ENCODE measurements at regions not wholly inside any gene's neighbourhood (a gene's known extent, or its start where the extent isn't known, plus 50 kb on each side); places are given as distances from the start of the nearest gene placed in this dataset.

GRCh38 chr12:23423796-23424195, 525.7 kb downstream of the SOX5 start:
- no peak overlapping the region for H4K8ac ChIP-seq (ENCODE audit: low read depth, low read length)
- no peak overlapping the region for H4K91ac ChIP-seq (ENCODE audit: low read depth, low read length, poor library complexity)
- H3K36me3 ChIP-seq (replicated peaks in 1 of 2; ENCODE audit: control insufficient read depth in 2 of 2, insufficient read depth in 2 of 2, low read length in 2 of 2), result no peaks in the 10 kb centered on the region
- no peak overlapping the region for H3K4me2 ChIP-seq (ENCODE audit: insufficient read depth, low read length, poor library complexity, severe bottlenecking)
- no peaks in the 10 kb centered on the region for H3K9me3 ChIP-seq (replicated peaks in 1 of 2; ENCODE audit: control insufficient read depth in 2 of 2, insufficient read depth in 1 of 2, low read depth in 1 of 2, low read length in 2 of 2)
- H2BK12ac ChIP-seq (ENCODE audit: low read length), result no peak overlapping the region
- H3K27me3 ChIP-seq (ENCODE audit: control insufficient read depth in 3 of 3, insufficient read depth in 3 of 3, low read depth in 1 of 3, low read length in 3 of 3), result no peaks in the 10 kb centered on the region
- H3K23ac ChIP-seq (ENCODE audit: low read depth, low read length, poor library complexity), result no peak overlapping the region
- no peak overlapping the region for H2AK5ac ChIP-seq (ENCODE audit: low read depth, low read length)
- no peak overlapping the region for H3K4ac ChIP-seq (ENCODE audit: low read length)
- H3K27ac ChIP-seq (replicated peaks; ENCODE audit: low read length), result no peak overlapping the region
- WGBS, 2 donors (ENCODE audit: extremely low coverage in 2 of 2, insufficient read length in 2 of 2, insufficient replicate concordance in 1 of 2), result no CpG with 5 or more reads among the region's 2 CpGs
- no peak overlapping the region for H3K4me3 ChIP-seq (ENCODE audit: low read length in 2 of 2)
- no peak overlapping the region for H2BK120ac ChIP-seq (ENCODE audit: low read depth, low read length)
- no peak overlapping the region for H3K9ac ChIP-seq (ENCODE audit: low read depth, low read length, poor library complexity)
- H2BK15ac ChIP-seq (ENCODE audit: low read length), result no peak overlapping the region
- no peak for DNase-seq (ENCODE audit: low spot score)
- peaks cover 0 to 3% of the 10 kb centered on the region in 2 donors for H3K4me1 ChIP-seq (ENCODE audit: control insufficient read depth in 2 of 2, insufficient read depth in 1 of 2, low read depth in 1 of 2, low read length in 2 of 2)
- no peak overlapping the region for H2AFZ ChIP-seq (ENCODE audit: low read length)
- H2BK5ac ChIP-seq (ENCODE audit: low read length), result no peak overlapping the region
- H3K79me1 ChIP-seq (ENCODE audit: low read depth, low read length), result no peaks in the 10 kb centered on the region
- no peak overlapping the region for H3K14ac ChIP-seq (ENCODE audit: low read length)
- no peak overlapping the region for H3K18ac ChIP-seq (ENCODE audit: low read length)

- no peaks in the 10 kb centered on the region for H3K9me3 ChIP-seq (replicated peaks in 1 of 2; ENCODE audit: control insufficient read depth in 2 of 2, insufficient read depth in 1 of 2, low read depth in 1 of 2, low read length in 2 of 2)
- no peak overlapping the region for H3K14ac ChIP-seq (ENCODE audit: low read length)
- no peak overlapping the region for H2BK12ac ChIP-seq (ENCODE audit: low read length)
- no peak overlapping the region for H3K27ac ChIP-seq (replicated peaks; ENCODE audit: low read length)
- H2BK120ac ChIP-seq (ENCODE audit: low read depth, low read length), result no peak overlapping the region
- no peak overlapping the region for H3K4ac ChIP-seq (ENCODE audit: low read length)
- H3K4me1 ChIP-seq (ENCODE audit: control insufficient read depth in 2 of 2, insufficient read depth in 1 of 2, low read depth in 1 of 2, low read length in 2 of 2), result peaks cover 0 to 5% of the 10 kb centered on the region in 2 donors
- H3K4me2 ChIP-seq (ENCODE audit: insufficient read depth, low read length, poor library complexity, severe bottlenecking), result no peak overlapping the region
- no CpG with 5 or more reads among the region's 9 CpGs for WGBS, 2 donors (ENCODE audit: extremely low coverage in 2 of 2, insufficient read length in 2 of 2, insufficient replicate concordance in 1 of 2)
- H3K23ac ChIP-seq (ENCODE audit: low read depth, low read length, poor library complexity), result no peak overlapping the region
- no peaks in the 10 kb centered on the region for H3K36me3 ChIP-seq (replicated peaks in 1 of 2; ENCODE audit: control insufficient read depth in 2 of 2, insufficient read depth in 2 of 2, low read length in 2 of 2)
- no peaks in the 10 kb centered on the region for H3K79me1 ChIP-seq (ENCODE audit: low read depth, low read length)
- H3K18ac ChIP-seq (ENCODE audit: low read length), result no peak overlapping the region
- no peaks in the 10 kb centered on the region for H3K27me3 ChIP-seq (ENCODE audit: control insufficient read depth in 3 of 3, insufficient read depth in 3 of 3, low read depth in 1 of 3, low read length in 3 of 3)
- no peak for DNase-seq (ENCODE audit: low spot score)
- H2AK5ac ChIP-seq (ENCODE audit: low read depth, low read length), result no peak overlapping the region
- no peak overlapping the region for H3K4me3 ChIP-seq (ENCODE audit: low read length in 2 of 2)
- H2BK15ac ChIP-seq (ENCODE audit: low read length), result no peak overlapping the region
- H4K91ac ChIP-seq (ENCODE audit: low read depth, low read length, poor library complexity), result no peak overlapping the region
- H2AFZ ChIP-seq (ENCODE audit: low read length), result no peak overlapping the region
- H4K8ac ChIP-seq (ENCODE audit: low read depth, low read length), result no peak overlapping the region
- H2BK5ac ChIP-seq (ENCODE audit: low read length), result no peak overlapping the region
- no peak overlapping the region for H3K9ac ChIP-seq (ENCODE audit: low read depth, low read length, poor library complexity)
Measured at GRCh38 chr12:23424685-23425084, 524.8 kb downstream of the SOX5 start.

GRCh38 chr12:23426328-23426727, 523.1 kb downstream of the SOX5 start:
- Histone ChIP-seq H3K36me3 (replicated peaks in 1 of 2; ENCODE audit: control insufficient read depth in 2 of 2, insufficient read depth in 2 of 2, low read length in 2 of 2) (no peaks in the 10 kb centered on the region), H3K23ac (ENCODE audit: low read depth, low read length, poor library complexity) (no peak overlapping the region), H2AK5ac (ENCODE audit: low read depth, low read length) (no peak overlapping the region), H2BK120ac (ENCODE audit: low read depth, low read length) (no peak overlapping the region), H4K91ac (ENCODE audit: low read depth, low read length, poor library complexity) (no peak overlapping the region), H3K9me3 (replicated peaks in 1 of 2; ENCODE audit: control insufficient read depth in 2 of 2, insufficient read depth in 1 of 2, low read depth in 1 of 2, low read length in 2 of 2) (no peaks in the 10 kb centered on the region), H3K14ac (ENCODE audit: low read length) (no peak overlapping the region), H3K18ac (ENCODE audit: low read length) (no peak overlapping the region), H3K4me3 (ENCODE audit: low read length in 2 of 2) (no peak overlapping the region), H2BK15ac (ENCODE audit: low read length) (no peak overlapping the region), H3K27ac (replicated peaks; ENCODE audit: low read length) (no peak overlapping the region), H4K8ac (ENCODE audit: low read depth, low read length) (no peak overlapping the region), H3K79me1 (ENCODE audit: low read depth, low read length) (no peaks in the 10 kb centered on the region), H3K27me3 (ENCODE audit: control insufficient read depth in 3 of 3, insufficient read depth in 3 of 3, low read depth in 1 of 3, low read length in 3 of 3) (no peaks in the 10 kb centered on the region), H2BK5ac (ENCODE audit: low read length) (no peak overlapping the region), H2AFZ (ENCODE audit: low read length) (no peak overlapping the region), H3K4me2 (ENCODE audit: insufficient read depth, low read length, poor library complexity, severe bottlenecking) (no peak overlapping the region), H3K4ac (ENCODE audit: low read length) (no peak overlapping the region), H2BK12ac (ENCODE audit: low read length) (no peak overlapping the region), H3K9ac (ENCODE audit: low read depth, low read length, poor library complexity) (no peak overlapping the region), H3K4me1 (ENCODE audit: control insufficient read depth in 2 of 2, insufficient read depth in 1 of 2, low read depth in 1 of 2, low read length in 2 of 2) (peaks cover 0 to 5% of the 10 kb centered on the region in 2 donors)
- no CpG with 5 or more reads among the region's 6 CpGs for WGBS, 2 donors (ENCODE audit: extremely low coverage in 2 of 2, insufficient read length in 2 of 2, insufficient replicate concordance in 1 of 2)
- DNase-seq (ENCODE audit: low spot score), result no peak

DNA sequence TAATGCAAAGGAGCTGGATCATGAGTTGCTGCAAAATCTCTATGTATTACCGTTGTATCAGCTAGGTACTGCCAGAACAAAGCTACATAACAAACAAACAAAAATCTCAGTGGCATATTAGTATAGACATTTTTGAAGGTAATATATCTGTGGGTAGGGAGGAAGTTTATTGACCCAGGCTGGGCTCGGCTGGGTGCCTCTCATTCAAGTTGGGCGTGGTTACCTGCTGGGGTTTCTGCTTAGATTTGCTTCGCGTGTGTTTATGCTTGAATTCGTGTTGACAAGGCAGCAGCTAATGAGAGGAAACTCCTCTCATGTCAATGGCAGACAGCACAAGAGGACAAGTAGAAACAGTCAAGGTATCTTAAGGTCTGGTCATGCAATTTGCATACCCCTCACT, 520.7 kb downstream of the SOX5 start:
- Histone ChIP-seq H3K27me3 (ENCODE audit: control insufficient read depth in 3 of 3, insufficient read depth in 3 of 3, low read depth in 1 of 3, low read length in 3 of 3) (no peaks in the 10 kb centered on the region), H3K36me3 (replicated peaks in 1 of 2; ENCODE audit: control insufficient read depth in 2 of 2, insufficient read depth in 2 of 2, low read length in 2 of 2) (no peaks in the 10 kb centered on the region), H3K9me3 (replicated peaks in 1 of 2; ENCODE audit: control insufficient read depth in 2 of 2, insufficient read depth in 1 of 2, low read depth in 1 of 2, low read length in 2 of 2) (no peaks in the 10 kb centered on the region), H3K79me1 (ENCODE audit: low read depth, low read length) (no peaks in the 10 kb centered on the region), H4K8ac (ENCODE audit: low read depth, low read length) (no peak overlapping the region), H3K4me2 (ENCODE audit: insufficient read depth, low read length, poor library complexity, severe bottlenecking) (no peak overlapping the region), H2BK120ac (ENCODE audit: low read depth, low read length) (no peak overlapping the region), H3K9ac (ENCODE audit: low read depth, low read length, poor library complexity) (no peak overlapping the region), H2AFZ (ENCODE audit: low read length) (no peak overlapping the region), H3K18ac (ENCODE audit: low read length) (no peak overlapping the region), H2AK5ac (ENCODE audit: low read depth, low read length) (no peak overlapping the region), H4K91ac (ENCODE audit: low read depth, low read length, poor library complexity) (no peak overlapping the region), H3K4ac (ENCODE audit: low read length) (no peak overlapping the region), H3K23ac (ENCODE audit: low read depth, low read length, poor library complexity) (no peak overlapping the region), H3K14ac (ENCODE audit: low read length) (no peak overlapping the region), H2BK5ac (ENCODE audit: low read length) (no peak overlapping the region), H3K4me3 (ENCODE audit: low read length in 2 of 2) (no peak overlapping the region), H2BK15ac (ENCODE audit: low read length) (no peak overlapping the region), H3K27ac (replicated peaks; ENCODE audit: low read length) (no peak overlapping the region), H2BK12ac (ENCODE audit: low read length) (no peak overlapping the region), H3K4me1 (ENCODE audit: control insufficient read depth in 2 of 2, insufficient read depth in 1 of 2, low read depth in 1 of 2, low read length in 2 of 2) (peaks cover 0 to 3% of the 10 kb centered on the region in 2 donors)
- WGBS, 2 donors (ENCODE audit: extremely low coverage in 2 of 2, insufficient read length in 2 of 2, insufficient replicate concordance in 1 of 2), result no CpG with 5 or more reads among the region's 6 CpGs
- no peak for DNase-seq (ENCODE audit: low spot score)
